ENCODE measurements at regions not wholly inside any gene's neighbourhood (a gene's known extent, or its start where the extent isn't known, plus 50 kb on each side); places are given as distances from the start of the nearest gene placed in this dataset.

GRCh38 chr18:22355598-22355997 lies 62.1 kb downstream of the CTAGE1 start:
- Histone ChIP-seq H3K9me3 (no peaks in the 10 kb centered on the region), H3K4me3 (ENCODE audit: low read depth in 1 of 2, low read length in 1 of 2) (no peak overlapping the region), H3K27me3 (peaks cover 40% of the 10 kb centered on the region), H3K27ac (no peak overlapping the region), H3K36me3 (no peaks in the 10 kb centered on the region), H3K4me1 (ENCODE audit: control insufficient read depth in 1 of 2, insufficient read depth in 1 of 2, low read depth in 1 of 2, low read length in 1 of 2) (no peaks in the 10 kb centered on the region)
- no peak for TF ChIP-seq CTCF (IDR thresholded peaks at IDR 0.05)

- H3K9me3 ChIP-seq, result no peaks in the 10 kb centered on the region
- TF ChIP-seq CTCF (IDR thresholded peaks at IDR 0.05), result no peak
- no peak overlapping the region for H3K27ac ChIP-seq
- no peaks in the 10 kb centered on the region for H3K4me1 ChIP-seq (ENCODE audit: control insufficient read depth in 1 of 2, insufficient read depth in 1 of 2, low read depth in 1 of 2, low read length in 1 of 2)
- H3K27me3 ChIP-seq, result peaks cover 46% of the 10 kb centered on the region
- H3K36me3 ChIP-seq, result no peaks in the 10 kb centered on the region
- no peak overlapping the region for H3K4me3 ChIP-seq (ENCODE audit: low read depth in 1 of 2, low read length in 1 of 2)
Observed at GRCh38 chr18:22355069-22355468, 62.6 kb downstream of the CTAGE1 start.

GRCh38 chr18:22349966-22350365 lies 67.7 kb downstream of the CTAGE1 start:
- no peaks in the 10 kb centered on the region for H3K9me3 ChIP-seq
- TF ChIP-seq CTCF (IDR thresholded peaks at IDR 0.05), result no peak
- H3K36me3 ChIP-seq, result no peaks in the 10 kb centered on the region
- peaks cover 82% of the 10 kb centered on the region for H3K27me3 ChIP-seq
- H3K4me1 ChIP-seq (ENCODE audit: control insufficient read depth in 1 of 2, insufficient read depth in 1 of 2, low read depth in 1 of 2, low read length in 1 of 2), result no peaks in the 10 kb centered on the region
- no peak overlapping the region for H3K27ac ChIP-seq
- no peak overlapping the region for H3K4me3 ChIP-seq (ENCODE audit: low read depth in 1 of 2, low read length in 1 of 2)

GRCh38 chr18:22349317-22349898 lies 68.3 kb downstream of the CTAGE1 start:
- TF ChIP-seq CTCF (IDR thresholded peaks at IDR 0.05), result no peak
- Histone ChIP-seq H3K4me1 (ENCODE audit: control insufficient read depth in 1 of 2, insufficient read depth in 1 of 2, low read depth in 1 of 2, low read length in 1 of 2) (no peaks in the 10 kb centered on the region), H3K27ac (no peak overlapping the region), H3K9me3 (no peaks in the 10 kb centered on the region), H3K4me3 (ENCODE audit: low read depth in 1 of 2, low read length in 1 of 2) (no peak overlapping the region), H3K36me3 (no peaks in the 10 kb centered on the region), H3K27me3 (peaks cover 87% of the 10 kb centered on the region)

GRCh38 chr18:22348521-22349316 lies 69.0 kb downstream of the CTAGE1 start:
- H3K27me3 ChIP-seq, result peaks cover 94% of the 10 kb centered on the region
- H3K4me3 ChIP-seq (ENCODE audit: low read depth in 1 of 2, low read length in 1 of 2), result no peak overlapping the region
- H3K9me3 ChIP-seq, result no peaks in the 10 kb centered on the region
- TF ChIP-seq CTCF (IDR thresholded peaks at IDR 0.05), result no peak
- no peaks in the 10 kb centered on the region for H3K4me1 ChIP-seq (ENCODE audit: control insufficient read depth in 1 of 2, insufficient read depth in 1 of 2, low read depth in 1 of 2, low read length in 1 of 2)
- H3K36me3 ChIP-seq, result no peaks in the 10 kb centered on the region
- H3K27ac ChIP-seq, result no peak overlapping the region
